Activated T-helper 2 cell treated with anti-CD3 and anti-CD28 coated beads, Interferon-gamma antibody, Interleukin-2, Interleukin-4, amounts not matched to agents 10 μg/mL and 5 μg/mL and 100 μg/mL, durations not matched to agents 14 hours and 24 hours and 36 hours (primary cell): ENCODE measurements at regions not wholly inside any gene's neighbourhood (a gene's known extent, or its start where the extent isn't known, plus 50 kb on each side); places are given as distances from the start of the nearest gene placed in this dataset.
"Not testable (repeated sequence)": the region's sequence is repeated elsewhere in the genome, so short reads cannot be mapped to it uniquely, and the experiment has no call there.

ENCODE experiments used
- DNase-seq: peaks from one replicate; pipeline ENCODE4 v3.0.0; 2021; ENCODE audit warnings: low spot score
- H3K27ac Mint-ChIP-seq: one replicate; pipeline ENCODE4 v1.8.0; 2021; ENCODE audit warnings: mixed read lengths
- H3K27me3 Mint-ChIP-seq: one replicate; pipeline ENCODE4 v1.8.0; 2021; ENCODE audit warnings: low read depth, mixed read lengths
- H3K36me3 Mint-ChIP-seq: one replicate; pipeline ENCODE4 v1.8.0; 2021; ENCODE audit warnings: low read depth, mixed read lengths
- H3K4me1 Mint-ChIP-seq: one replicate; pipeline ENCODE4 v1.8.0; 2021; ENCODE audit warnings: low read depth, mixed read lengths
- H3K4me3 Mint-ChIP-seq: one replicate; pipeline ENCODE4 v1.8.0; 2021; ENCODE audit warnings: low read depth, mild to moderate bottlenecking, moderate library complexity, mixed read lengths
- H3K9me3 Mint-ChIP-seq: one replicate; pipeline ENCODE4 v1.8.0; 2021; ENCODE audit warnings: mixed read lengths
- intact Hi-C: fragments of 100-400 bp; cut with micrococcal nuclease; formaldehyde crosslinking; loops from one replicate; pipeline ENCODE4 v1.15.1; 2023

DNA sequence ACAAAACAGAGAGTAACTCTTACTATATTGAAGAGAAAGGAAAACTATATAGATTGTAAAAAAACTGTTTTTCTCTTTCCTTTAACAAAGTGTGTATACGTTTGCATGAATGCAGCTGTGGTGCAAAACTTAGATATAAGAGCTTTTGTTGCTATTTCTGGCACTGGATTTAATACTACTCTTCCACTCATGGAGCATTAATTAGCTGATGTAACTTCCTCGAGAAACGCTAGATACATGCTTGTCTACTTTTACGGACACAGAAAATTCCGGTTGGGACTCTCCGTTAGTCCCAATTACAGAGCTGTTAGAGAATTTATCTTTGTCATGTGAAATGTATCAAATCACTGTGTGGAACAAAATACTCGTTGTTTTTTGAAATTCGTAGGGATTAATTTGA, 135.5 kb downstream of the ZNF22 start:
- intact Hi-C loops: no loop called here
- H3K4me1 Mint-ChIP-seq: no peaks in the 10 kb centered on the region
- DNase-seq: no peak
- no peaks in the 10 kb centered on the region for H3K9me3 Mint-ChIP-seq
- H3K4me3 Mint-ChIP-seq: no peak overlapping the region
- H3K36me3 Mint-ChIP-seq: no peaks in the 10 kb centered on the region
- peaks cover 4% of the 10 kb centered on the region for H3K27me3 Mint-ChIP-seq
- H3K27ac Mint-ChIP-seq: no peak overlapping the region

- Mint-ChIP-seq H3K36me3 (no peaks in the 10 kb centered on the region), H3K27me3 (peaks cover 11% of the 10 kb centered on the region), H3K27ac (no peak overlapping the region), H3K9me3 (no peaks in the 10 kb centered on the region), H3K4me1 (no peaks in the 10 kb centered on the region), H3K4me3 (no peak overlapping the region)
- no peak for DNase-seq
- intact Hi-C loops: no loop called here
Measured at GRCh38 chr10:45144326-45145070, 143.8 kb downstream of the ZNF22 start.

- H3K27ac Mint-ChIP-seq, H3K36me3 Mint-ChIP-seq, H3K27me3 Mint-ChIP-seq, DNase-seq, H3K9me3 Mint-ChIP-seq, intact Hi-C loops, H3K4me1 Mint-ChIP-seq, H3K4me3 Mint-ChIP-seq: not testable (repeated sequence)
Measured at GRCh38 chr10:45145143-45145542, 144.4 kb downstream of the ZNF22 start.

DNA sequence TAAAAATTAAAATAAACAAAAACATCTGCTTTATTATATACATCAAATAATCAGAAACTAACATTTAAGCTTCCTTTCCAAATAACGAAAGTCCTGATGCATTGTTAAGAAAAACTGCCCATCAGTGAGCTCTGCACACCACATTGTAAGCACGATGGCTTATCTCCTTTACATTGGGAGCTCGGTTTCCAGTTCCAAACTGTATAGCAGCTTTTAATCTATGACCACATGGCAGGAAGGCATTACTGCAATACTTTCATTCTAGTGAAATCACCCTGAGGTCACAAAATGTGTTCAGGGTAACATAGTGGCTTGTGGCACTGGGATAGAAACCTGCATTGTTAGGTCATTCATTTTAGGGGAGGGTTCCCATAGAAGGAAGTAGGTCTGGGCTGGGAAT, 146.3 kb downstream of the ZNF22 start:
- Mint-ChIP-seq H3K36me3 (no peaks in the 10 kb centered on the region), H3K4me3 (no peak overlapping the region), H3K4me1 (no peaks in the 10 kb centered on the region), H3K27me3 (peaks cover 9% of the 10 kb centered on the region), H3K27ac (no peak overlapping the region), H3K9me3 (no peaks in the 10 kb centered on the region)
- intact Hi-C loops: no loop called here
- DNase-seq: no peak

- no peaks in the 10 kb centered on the region for H3K4me1 Mint-ChIP-seq
- intact Hi-C loops: no loop called here
- H3K4me3 Mint-ChIP-seq: no peak overlapping the region
- H3K9me3 Mint-ChIP-seq: no peaks in the 10 kb centered on the region
- no peak overlapping the region for H3K27ac Mint-ChIP-seq
- no peak for DNase-seq
- H3K36me3 Mint-ChIP-seq: no peaks in the 10 kb centered on the region
- no peaks in the 10 kb centered on the region for H3K27me3 Mint-ChIP-seq
Measured at GRCh38 chr10:45150997-45151396, 150.3 kb downstream of the ZNF22 start.

GRCh38 chr10:45151467-45152214, 150.9 kb downstream of the ZNF22 start:
- intact Hi-C loops: no loop called here
- no peaks in the 10 kb centered on the region for H3K36me3 Mint-ChIP-seq
- no peak overlapping the region for H3K4me3 Mint-ChIP-seq
- no peaks in the 10 kb centered on the region for H3K27me3 Mint-ChIP-seq
- no peak for DNase-seq
- no peaks in the 10 kb centered on the region for H3K4me1 Mint-ChIP-seq
- H3K9me3 Mint-ChIP-seq: no peaks in the 10 kb centered on the region
- no peak overlapping the region for H3K27ac Mint-ChIP-seq

DNA sequence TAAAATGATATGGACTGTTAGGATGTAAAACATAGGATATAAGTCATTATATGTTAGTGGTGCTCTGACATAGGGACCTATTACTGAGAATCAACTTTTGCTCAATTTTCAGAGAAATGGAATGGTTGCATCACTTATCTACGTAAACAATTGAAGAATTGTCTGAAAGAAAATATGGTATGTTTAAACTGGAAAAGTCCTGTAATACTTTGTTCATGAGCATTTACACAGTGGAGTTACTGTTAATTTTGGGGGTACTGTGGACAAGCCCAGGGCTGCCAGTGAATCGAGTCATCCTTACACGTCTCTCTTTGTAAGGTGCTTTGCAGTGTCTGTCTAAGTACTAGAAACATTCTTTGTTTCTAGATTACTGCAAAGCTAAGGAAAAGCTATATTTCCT, 152.0 kb downstream of the ZNF22 start:
- H3K4me1 Mint-ChIP-seq: no peaks in the 10 kb centered on the region
- H3K27ac Mint-ChIP-seq: no peak overlapping the region
- H3K4me3 Mint-ChIP-seq: no peak overlapping the region
- intact Hi-C loops: no loop called here
- H3K36me3 Mint-ChIP-seq: no peaks in the 10 kb centered on the region
- DNase-seq: no peak
- H3K27me3 Mint-ChIP-seq: no peaks in the 10 kb centered on the region
- no peaks in the 10 kb centered on the region for H3K9me3 Mint-ChIP-seq

DNA sequence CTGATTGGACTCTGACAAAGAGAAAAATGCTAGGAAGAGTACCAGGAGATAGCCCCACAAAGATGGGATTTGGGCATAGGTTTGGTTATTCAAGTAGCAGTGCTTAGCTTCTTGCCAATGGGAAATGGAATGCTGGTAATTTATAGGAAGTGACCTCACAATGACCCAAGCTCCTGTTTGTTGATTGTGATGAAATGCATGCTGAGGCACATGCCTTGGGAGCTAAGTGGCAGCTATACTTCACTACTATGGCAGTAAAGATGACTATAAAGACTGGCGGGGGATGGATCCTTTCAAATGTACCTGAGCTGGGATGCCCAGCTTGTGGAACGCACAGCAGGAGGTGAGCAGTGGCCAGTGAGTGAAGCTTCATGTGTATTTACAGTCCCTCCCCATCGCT, 153.8 kb downstream of the ZNF22 start:
- intact Hi-C loops: no loop called here
- Mint-ChIP-seq H3K9me3 (no peaks in the 10 kb centered on the region), H3K27ac (no peak overlapping the region), H3K27me3 (no peaks in the 10 kb centered on the region), H3K4me1 (no peaks in the 10 kb centered on the region), H3K4me3 (no peak overlapping the region), H3K36me3 (no peaks in the 10 kb centered on the region)
- no peak for DNase-seq

GRCh38 chr10:45155784-45156183, 155.1 kb downstream of the ZNF22 start:
- no peak overlapping the region for H3K4me3 Mint-ChIP-seq
- DNase-seq: no peak
- H3K4me1 Mint-ChIP-seq: peaks cover 2% of the 10 kb centered on the region
- H3K36me3 Mint-ChIP-seq: no peaks in the 10 kb centered on the region
- no peak overlapping the region for H3K27ac Mint-ChIP-seq
- H3K9me3 Mint-ChIP-seq: no peaks in the 10 kb centered on the region
- intact Hi-C loops: no loop called here
- peaks cover 2% of the 10 kb centered on the region for H3K27me3 Mint-ChIP-seq

DNA sequence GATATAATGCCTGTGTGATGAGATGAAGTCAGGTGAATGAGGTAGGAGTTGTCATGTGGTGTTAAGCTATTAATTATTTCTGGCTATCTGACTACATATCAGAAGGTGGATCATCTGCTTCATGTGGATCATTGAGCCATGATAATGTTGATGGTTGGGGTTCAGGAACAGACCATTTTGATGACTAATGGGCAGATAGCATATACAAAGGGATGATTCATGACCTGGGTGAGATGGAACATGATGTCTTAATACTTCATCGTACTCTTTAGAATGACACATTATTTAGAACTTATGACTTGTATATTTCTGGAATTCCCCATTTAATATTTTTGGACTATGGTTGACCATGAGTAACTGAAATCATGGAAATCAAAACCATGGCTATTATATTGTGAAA, 155.1 kb downstream of the OR13A1 start:
- H3K9me3 Mint-ChIP-seq: no peaks in the 10 kb centered on the region
- intact Hi-C loops: no loop called here
- H3K4me1 Mint-ChIP-seq: peaks cover 2% of the 10 kb centered on the region
- H3K27ac Mint-ChIP-seq: no peak overlapping the region
- no peak overlapping the region for H3K4me3 Mint-ChIP-seq
- peaks cover 11% of the 10 kb centered on the region for H3K27me3 Mint-ChIP-seq
- H3K36me3 Mint-ChIP-seq: no peaks in the 10 kb centered on the region
- no peak for DNase-seq

DNA sequence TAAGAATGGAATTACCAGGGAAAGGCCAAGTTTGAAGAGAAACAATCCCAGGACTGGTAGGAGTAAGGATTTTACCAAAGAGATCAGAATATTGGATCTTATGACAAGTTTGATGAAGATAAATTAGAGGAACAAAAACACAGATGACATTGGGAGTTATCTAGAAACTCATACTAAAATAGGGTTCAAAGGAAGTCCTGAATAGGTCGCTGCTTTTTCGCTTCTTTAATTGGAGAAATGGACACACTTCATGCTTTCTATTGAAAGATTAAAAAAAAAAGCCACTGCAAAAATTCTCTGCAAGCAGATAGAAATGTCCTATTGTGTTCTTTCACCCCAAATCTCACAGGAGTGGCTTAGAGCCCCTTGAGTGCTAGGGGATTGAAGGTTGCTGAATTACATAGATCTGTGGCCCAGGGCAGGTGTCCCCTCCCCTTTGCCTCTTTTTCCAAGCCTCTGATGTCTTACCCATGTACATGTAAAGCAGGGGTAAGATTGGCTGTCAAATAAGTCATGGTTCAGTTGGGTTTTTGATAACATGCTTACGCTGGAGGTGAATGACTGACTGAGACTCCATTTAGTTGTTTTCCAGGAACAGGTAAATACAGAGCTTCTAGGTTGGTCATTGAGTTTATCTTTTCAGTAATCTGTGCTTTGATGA, 152.0 kb downstream of the OR13A1 start:
- H3K4me3 Mint-ChIP-seq: no peak overlapping the region
- intact Hi-C loops: no loop called here
- H3K9me3 Mint-ChIP-seq: no peaks in the 10 kb centered on the region
- peaks cover 11% of the 10 kb centered on the region for H3K27me3 Mint-ChIP-seq
- DNase-seq: no peak
- H3K27ac Mint-ChIP-seq: no peak overlapping the region
- peaks cover 2% of the 10 kb centered on the region for H3K4me1 Mint-ChIP-seq
- H3K36me3 Mint-ChIP-seq: no peaks in the 10 kb centered on the region

DNA sequence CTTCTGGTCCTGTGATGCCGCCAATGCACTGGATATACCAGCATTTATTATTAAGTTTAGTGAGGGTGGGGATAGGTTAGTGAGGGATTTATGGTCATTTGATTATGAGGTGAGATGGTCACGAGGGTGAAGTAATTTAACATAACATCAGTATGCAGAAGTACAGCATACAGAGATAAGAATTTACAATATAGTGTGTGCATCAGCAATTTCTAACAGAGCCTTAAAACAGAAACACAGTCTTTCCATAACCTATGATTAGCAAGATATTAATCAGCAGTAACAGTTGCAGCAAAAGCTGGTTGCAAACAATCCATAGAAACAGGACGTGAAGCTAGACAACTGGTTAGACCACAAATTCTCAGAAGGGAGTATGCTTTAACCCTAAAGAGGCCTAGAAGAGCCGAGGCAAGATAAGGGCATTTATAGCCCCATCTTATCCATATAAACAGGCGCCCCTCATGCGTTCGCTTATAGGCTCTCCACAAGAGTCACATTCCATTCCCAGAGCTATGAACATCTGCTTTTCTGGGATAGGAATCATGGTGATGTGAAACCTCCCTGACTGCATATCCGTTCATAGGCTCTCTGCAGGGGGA, 139.8 kb downstream of the OR13A1 start:
- H3K9me3 Mint-ChIP-seq, H3K4me1 Mint-ChIP-seq, DNase-seq, H3K36me3 Mint-ChIP-seq, H3K4me3 Mint-ChIP-seq, H3K27ac Mint-ChIP-seq, intact Hi-C loops: not testable (repeated sequence)
- peaks cover 18% of the 10 kb centered on the region for H3K27me3 Mint-ChIP-seq

- intact Hi-C loops: no loop called here
- Mint-ChIP-seq H3K27me3 (peaks cover 7% of the 10 kb centered on the region), H3K4me1 (no peaks in the 10 kb centered on the region), H3K36me3 (no peaks in the 10 kb centered on the region), H3K27ac (no peak overlapping the region), H3K4me3 (no peak overlapping the region), H3K9me3 (no peaks in the 10 kb centered on the region)
- no peak for DNase-seq
Measured at GRCh38 chr10:45179691-45180090, 135.7 kb downstream of the OR13A1 start.
